ENCODE measurements at regions not wholly inside any gene's neighbourhood (a gene's known extent, or its start where the extent isn't known, plus 50 kb on each side); places are given as distances from the start of the nearest gene placed in this dataset.

DNA sequence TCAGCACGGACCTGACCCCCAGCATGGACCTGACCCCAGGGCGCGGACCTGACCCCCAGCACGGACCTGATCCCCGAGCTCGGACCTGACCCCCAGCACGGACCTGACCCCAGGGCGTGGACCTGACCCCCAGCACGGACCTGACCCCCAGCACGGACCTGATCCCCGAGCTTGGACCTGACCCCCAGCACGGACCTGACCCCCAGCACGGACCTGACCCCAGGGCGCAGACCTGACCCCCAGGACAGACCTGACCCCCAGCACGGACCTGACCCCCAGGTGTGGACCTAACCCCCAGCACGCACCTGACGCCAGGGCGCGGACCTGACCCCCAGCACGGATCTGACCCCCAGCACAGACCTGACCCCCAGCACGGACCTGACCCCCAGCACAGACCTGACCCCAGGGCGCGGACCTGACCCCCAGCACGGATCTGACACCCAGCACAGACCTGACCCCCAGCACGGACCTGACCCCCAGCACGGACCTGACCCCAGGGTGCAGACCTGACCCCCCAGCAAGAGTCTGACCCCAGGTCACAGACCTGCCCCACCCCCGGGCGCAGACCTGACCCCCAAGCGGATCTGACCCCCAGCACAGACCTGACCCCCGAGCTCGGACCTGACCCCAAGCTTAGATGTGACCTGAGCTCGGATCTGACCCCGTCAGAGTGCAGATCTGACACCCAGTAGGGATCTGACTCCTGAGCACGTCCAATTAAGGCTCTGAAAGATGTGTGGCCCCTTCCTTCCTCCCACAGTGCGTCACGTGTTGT, 98.7 kb downstream of the C16orf95 start:
- Mint-ChIP-seq H3K27ac (no peak overlapping the region), H3K4me1 (ENCODE audit: low read depth) (no peaks in the 10 kb centered on the region), H3K27me3 (no peaks in the 10 kb centered on the region), H3K9me3 (no peaks in the 10 kb centered on the region), H3K4me3 (no peak overlapping the region), H3K36me3 (ENCODE audit: low read depth) (no peaks in the 10 kb centered on the region)
- DNase-seq = no peak

DNA sequence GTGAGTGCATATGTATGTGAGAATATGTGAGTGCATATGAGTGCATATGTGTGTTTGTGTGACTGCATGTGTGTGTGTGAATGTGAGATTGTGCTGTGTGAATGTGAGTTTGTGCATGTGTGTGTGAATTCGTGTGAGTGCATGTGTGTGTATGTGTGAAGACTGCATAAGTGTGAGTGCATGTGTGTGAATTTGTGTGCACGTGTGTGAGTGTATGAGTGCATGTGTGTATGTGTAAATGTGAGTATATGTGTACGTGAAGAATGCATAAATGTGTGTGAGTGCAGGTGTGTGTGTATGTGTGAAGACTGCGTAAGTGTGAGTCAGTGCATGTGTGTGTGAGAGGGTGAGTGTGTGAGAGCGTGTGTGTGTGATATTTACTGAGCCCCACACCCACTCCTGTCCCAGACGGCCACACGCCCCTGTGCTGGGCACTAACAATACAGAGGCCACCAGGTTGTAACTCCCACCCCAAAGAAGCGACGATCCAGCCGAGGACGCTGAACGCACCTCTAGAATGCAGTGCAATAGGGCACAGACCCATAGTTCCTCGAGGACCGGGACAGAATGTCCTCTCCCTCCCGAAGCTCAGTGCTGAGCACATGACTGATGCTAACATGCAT, 97.8 kb downstream of the C16orf95 start:
- H3K9me3 Mint-ChIP-seq = no peaks in the 10 kb centered on the region
- no peak overlapping the region for H3K4me3 Mint-ChIP-seq
- H3K36me3 Mint-ChIP-seq (ENCODE audit: low read depth) = no peaks in the 10 kb centered on the region
- H3K27ac Mint-ChIP-seq = no peak overlapping the region
- no peaks in the 10 kb centered on the region for H3K4me1 Mint-ChIP-seq (ENCODE audit: low read depth)
- H3K27me3 Mint-ChIP-seq = no peaks in the 10 kb centered on the region
- no peak for DNase-seq

DNA sequence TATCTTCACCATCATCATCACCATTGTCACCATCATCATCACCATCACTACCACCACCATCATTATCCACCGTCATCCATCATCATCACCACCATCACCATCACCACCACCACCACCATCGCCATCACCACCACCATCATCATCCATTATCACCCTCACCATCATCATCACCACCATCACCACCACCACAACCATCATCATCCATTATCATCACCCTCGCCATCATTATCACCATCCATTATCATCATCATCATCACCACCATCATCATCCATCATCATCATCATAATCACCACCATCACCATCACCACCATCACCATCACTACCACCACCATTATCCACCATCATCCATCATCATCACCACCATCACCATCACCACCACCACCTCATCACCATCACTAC, 95.6 kb downstream of the C16orf95 start:
- Mint-ChIP-seq H3K4me3 (no peak overlapping the region), H3K4me1 (ENCODE audit: low read depth) (no peaks in the 10 kb centered on the region), H3K36me3 (ENCODE audit: low read depth) (no peaks in the 10 kb centered on the region), H3K9me3 (no peaks in the 10 kb centered on the region), H3K27ac (no peak overlapping the region), H3K27me3 (no peaks in the 10 kb centered on the region)
- DNase-seq = no peak

DNA sequence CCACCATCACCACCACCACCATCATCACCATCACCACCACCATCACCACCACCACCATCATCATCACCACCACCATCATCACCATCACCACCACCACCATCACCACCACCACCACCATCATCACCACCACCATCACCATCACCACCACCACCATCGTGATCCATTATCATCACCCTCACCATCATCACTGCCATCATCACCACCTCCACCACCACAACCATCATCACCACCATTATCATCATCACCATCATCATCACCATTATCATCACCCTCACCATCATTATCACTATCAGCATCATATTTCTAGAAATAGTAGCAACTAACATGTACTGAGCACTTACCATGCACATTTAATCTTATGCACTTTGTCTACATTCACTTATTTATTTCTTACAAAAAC, 94.9 kb downstream of the C16orf95 start:
- H3K36me3 Mint-ChIP-seq (ENCODE audit: low read depth) = no peaks in the 10 kb centered on the region
- H3K4me3 Mint-ChIP-seq = no peak overlapping the region
- H3K4me1 Mint-ChIP-seq (ENCODE audit: low read depth) = no peaks in the 10 kb centered on the region
- H3K27ac Mint-ChIP-seq = no peak overlapping the region
- H3K9me3 Mint-ChIP-seq = no peaks in the 10 kb centered on the region
- no peaks in the 10 kb centered on the region for H3K27me3 Mint-ChIP-seq
- no peak for DNase-seq

DNA sequence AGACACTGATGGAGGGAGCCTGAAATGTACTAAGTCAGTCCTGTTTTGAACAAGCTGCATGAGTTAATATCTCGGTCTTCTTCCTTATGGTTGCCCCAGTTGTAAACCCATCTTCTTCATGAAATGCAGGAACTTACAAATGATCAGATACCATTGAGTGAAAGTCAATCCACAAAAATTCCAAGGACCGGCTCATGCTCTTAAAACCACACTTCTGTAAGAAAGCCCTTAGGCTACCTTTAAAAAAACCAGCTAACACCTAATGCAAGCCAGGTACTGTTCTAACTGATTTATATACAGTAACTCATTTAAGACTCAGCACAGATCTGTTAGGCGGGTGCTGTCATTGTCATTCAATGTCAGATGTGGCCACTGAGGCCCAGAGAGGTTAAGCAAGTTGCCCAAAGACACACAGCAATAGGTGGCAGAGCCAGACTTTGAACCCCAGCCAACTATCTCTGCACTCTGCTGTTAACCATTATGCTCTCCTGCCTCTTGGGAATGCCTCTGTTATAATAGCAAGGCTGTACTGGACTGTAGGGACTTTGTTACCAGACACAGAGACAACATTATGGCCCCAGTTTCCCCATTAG, 93.4 kb downstream of the C16orf95 start:
- no peak overlapping the region for H3K4me3 Mint-ChIP-seq
- no peaks in the 10 kb centered on the region for H3K9me3 Mint-ChIP-seq
- H3K27ac Mint-ChIP-seq = no peak overlapping the region
- no peak for DNase-seq
- H3K27me3 Mint-ChIP-seq = no peaks in the 10 kb centered on the region
- no peaks in the 10 kb centered on the region for H3K36me3 Mint-ChIP-seq (ENCODE audit: low read depth)
- no peaks in the 10 kb centered on the region for H3K4me1 Mint-ChIP-seq (ENCODE audit: low read depth)

DNA sequence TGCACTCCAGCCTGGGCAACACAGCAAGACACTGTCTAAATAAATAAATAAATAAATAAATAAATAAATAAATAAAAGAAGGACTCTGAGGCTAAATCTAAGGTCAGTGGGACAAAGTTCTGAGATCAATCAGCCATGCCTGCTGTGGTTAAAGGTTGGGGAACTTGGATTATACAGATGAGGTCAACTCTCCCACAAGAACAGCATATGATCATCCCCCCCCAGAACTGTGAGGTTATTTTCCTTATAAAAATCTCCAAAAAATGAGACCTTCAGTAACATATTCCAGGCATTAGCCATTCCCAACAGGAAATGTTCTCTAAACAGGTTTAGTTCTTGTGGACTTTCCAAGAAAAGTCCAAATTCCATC, 90.3 kb downstream of the C16orf95 start:
- no peaks in the 10 kb centered on the region for H3K36me3 Mint-ChIP-seq (ENCODE audit: low read depth)
- H3K4me1 Mint-ChIP-seq (ENCODE audit: low read depth) = no peaks in the 10 kb centered on the region
- H3K27me3 Mint-ChIP-seq = no peaks in the 10 kb centered on the region
- H3K27ac Mint-ChIP-seq = no peak overlapping the region
- DNase-seq = no peak
- H3K9me3 Mint-ChIP-seq = no peaks in the 10 kb centered on the region
- no peak overlapping the region for H3K4me3 Mint-ChIP-seq

DNA sequence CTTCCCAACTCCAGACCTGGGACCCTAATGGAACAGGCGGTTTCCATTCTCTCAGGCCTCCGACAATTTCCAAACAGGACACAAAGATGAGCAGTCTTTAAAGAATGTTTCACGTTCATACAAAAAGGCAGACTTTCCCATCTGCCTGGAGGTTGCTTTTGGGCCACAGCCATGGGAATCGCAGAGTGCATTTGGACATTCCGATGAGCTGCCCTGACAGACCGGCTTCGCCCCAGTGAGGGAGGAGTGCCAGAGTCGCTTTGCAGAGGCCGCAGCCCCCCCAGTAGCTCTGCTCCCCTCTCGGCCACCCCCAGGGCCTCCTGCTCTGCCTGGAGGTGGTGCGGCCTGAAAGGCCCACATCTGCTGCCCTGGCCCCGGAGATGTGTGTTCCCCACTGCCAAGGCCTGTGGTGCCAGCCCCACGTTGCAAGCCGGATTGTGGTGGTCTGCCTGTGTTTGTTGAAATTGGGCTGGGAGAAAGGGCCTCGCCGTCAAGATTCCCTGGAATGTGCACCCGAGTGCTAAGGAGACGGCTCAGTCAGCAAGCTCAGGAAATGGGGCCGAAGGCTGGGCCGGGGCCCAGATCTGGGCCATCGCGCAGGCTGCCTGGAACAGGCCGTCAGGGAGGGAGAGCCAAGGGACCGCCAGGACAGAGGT, 89.8 kb downstream of the C16orf95 start:
- no peak overlapping the region for H3K4me3 Mint-ChIP-seq
- no peaks in the 10 kb centered on the region for H3K27me3 Mint-ChIP-seq
- H3K27ac Mint-ChIP-seq = no peak overlapping the region
- H3K9me3 Mint-ChIP-seq = no peaks in the 10 kb centered on the region
- DNase-seq = no peak
- no peaks in the 10 kb centered on the region for H3K36me3 Mint-ChIP-seq (ENCODE audit: low read depth)
- H3K4me1 Mint-ChIP-seq (ENCODE audit: low read depth) = no peaks in the 10 kb centered on the region

DNA sequence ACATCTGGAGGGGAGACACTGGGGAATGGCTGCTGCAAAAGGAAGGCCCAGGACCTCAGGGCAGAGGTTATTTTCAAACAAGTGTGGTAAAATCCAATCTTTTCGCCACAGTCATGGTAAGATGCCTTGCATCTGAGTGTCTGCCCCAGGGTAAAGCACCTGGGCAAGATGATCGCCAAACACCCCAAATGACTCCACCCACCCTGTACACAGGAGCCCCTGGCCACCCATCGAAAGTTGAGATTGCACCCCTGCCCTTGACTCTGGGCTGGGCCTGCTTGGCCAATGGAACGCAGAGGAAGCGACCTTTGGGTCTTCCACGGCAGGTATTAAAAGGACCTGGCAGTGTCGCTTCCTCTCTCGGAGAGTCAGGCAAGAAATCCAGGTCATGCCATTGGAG, 88.8 kb downstream of the C16orf95 start:
- Mint-ChIP-seq H3K27me3 (no peaks in the 10 kb centered on the region), H3K9me3 (no peaks in the 10 kb centered on the region), H3K36me3 (ENCODE audit: low read depth) (no peaks in the 10 kb centered on the region), H3K4me3 (no peak overlapping the region), H3K4me1 (ENCODE audit: low read depth) (no peaks in the 10 kb centered on the region), H3K27ac (no peak overlapping the region)
- no peak for DNase-seq

DNA sequence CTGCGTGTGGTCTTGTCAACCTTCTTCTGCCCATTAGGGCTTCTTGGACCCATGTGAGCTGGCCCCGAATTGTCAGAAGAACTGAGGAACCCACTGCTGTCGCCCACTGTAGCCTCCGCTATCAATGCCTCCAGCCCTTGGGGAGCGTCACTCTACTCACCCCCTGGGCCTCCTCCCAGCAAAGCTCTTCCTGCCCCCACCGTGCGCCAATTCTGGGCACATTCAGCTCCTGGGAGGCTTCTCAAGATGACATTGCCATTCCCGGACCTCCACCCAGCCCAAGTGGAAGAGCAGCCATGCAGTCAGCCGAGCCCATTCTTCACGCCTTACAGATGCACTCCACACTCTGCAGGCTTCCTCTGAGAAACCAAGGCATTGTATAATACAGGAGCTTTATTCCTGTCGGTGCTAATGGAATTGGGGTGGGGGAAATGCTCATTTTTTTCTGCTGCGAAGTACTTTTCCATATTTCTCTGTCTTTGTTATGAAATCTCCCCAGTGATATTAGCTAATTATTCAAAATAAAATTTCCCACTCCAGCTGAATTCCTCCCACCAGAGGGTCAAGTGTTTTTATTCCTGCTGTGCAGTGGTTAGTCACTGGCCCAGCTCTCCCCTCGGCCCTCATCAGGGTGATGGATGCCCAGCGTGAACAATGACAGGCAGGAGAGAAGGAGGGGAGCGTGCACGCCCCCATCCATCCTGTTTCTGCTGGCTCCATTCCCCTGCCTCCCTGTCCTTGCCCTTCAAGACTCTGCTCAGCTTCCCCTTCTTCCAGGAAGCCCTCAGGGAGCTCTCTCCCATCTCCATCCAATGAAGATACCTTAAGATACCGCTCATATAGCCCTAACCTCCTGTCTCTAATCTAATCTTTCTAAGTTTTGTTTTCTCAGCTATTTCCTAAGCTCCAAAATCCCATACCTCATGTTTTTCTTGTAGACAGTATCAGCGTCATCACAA, 87.7 kb downstream of the C16orf95 start:
- Mint-ChIP-seq H3K27ac (no peak overlapping the region), H3K27me3 (peaks cover 4% of the 10 kb centered on the region), H3K4me1 (ENCODE audit: low read depth) (no peaks in the 10 kb centered on the region), H3K4me3 (no peak overlapping the region), H3K9me3 (no peaks in the 10 kb centered on the region), H3K36me3 (ENCODE audit: low read depth) (no peaks in the 10 kb centered on the region)
- DNase-seq = no peak

DNA sequence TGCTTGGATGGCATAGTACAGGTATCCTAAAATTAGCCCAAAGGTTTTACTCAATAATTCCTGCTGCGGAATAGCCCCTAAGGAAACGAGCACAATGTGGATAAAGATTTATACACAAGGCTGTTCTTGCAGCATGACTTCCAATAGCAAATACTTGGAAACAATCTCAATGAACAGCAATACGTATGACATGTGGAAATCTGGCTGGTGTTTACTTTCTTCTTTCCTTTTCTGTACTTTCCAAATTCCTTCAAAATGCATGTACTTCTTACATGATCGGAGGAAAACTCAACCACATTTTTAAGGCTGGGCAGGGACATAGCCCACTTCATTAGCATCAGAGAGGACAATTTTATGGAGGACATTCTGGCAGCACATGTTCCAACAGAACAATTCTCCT, 86.6 kb downstream of the C16orf95 start:
- no peak overlapping the region for H3K4me3 Mint-ChIP-seq
- H3K9me3 Mint-ChIP-seq = no peaks in the 10 kb centered on the region
- no peak for DNase-seq
- H3K4me1 Mint-ChIP-seq (ENCODE audit: low read depth) = no peaks in the 10 kb centered on the region
- peaks cover 11% of the 10 kb centered on the region for H3K27me3 Mint-ChIP-seq
- H3K36me3 Mint-ChIP-seq (ENCODE audit: low read depth) = no peaks in the 10 kb centered on the region
- H3K27ac Mint-ChIP-seq = no peak overlapping the region

DNA sequence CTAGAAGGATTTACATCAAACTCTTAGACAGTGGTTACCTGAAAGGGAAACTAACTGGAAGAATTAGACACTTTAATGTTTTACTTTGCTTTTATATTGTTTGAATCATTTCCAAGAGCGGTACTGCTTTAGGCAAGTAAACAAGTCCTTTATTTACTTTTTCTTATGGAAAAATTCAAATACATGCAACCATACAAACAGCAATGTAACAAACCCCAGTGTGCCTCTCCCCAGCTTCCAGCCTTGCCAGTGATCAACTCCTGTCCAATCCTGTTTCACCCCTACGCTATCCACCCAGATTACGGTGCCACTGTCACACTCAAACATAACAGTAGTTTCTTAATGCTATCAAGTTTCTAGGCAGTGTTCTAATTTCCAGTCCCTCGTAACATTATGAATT, 85.9 kb downstream of the C16orf95 start:
- DNase-seq = no peak
- peaks cover 7% of the 10 kb centered on the region for H3K4me1 Mint-ChIP-seq (ENCODE audit: low read depth)
- peaks cover 17% of the 10 kb centered on the region for H3K27me3 Mint-ChIP-seq
- H3K36me3 Mint-ChIP-seq (ENCODE audit: low read depth) = no peaks in the 10 kb centered on the region
- no peak overlapping the region for H3K27ac Mint-ChIP-seq
- no peak overlapping the region for H3K4me3 Mint-ChIP-seq
- no peaks in the 10 kb centered on the region for H3K9me3 Mint-ChIP-seq

DNA sequence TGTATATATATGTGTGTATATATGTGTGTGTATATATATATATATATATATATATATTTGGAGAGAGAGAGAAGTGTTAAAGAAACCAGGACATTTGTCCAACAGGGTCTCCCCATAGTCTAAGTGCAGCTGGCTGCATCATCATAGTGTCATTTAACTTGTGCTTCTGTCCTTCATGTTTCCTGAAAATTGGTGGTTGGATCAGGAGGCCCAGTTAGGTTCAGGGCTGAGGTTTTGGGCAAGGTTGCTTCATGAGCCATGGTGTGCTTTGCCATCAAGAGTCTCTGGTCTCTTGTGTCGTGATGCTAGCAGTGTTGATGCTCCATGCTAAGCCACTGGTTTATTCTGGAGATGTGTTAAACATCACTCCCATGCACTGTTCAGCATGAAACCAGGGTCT, 85.3 kb downstream of the C16orf95 start:
- no peak overlapping the region for H3K27ac Mint-ChIP-seq
- DNase-seq = no peak
- no peaks in the 10 kb centered on the region for H3K36me3 Mint-ChIP-seq (ENCODE audit: low read depth)
- no peaks in the 10 kb centered on the region for H3K9me3 Mint-ChIP-seq
- peaks cover 23% of the 10 kb centered on the region for H3K27me3 Mint-ChIP-seq
- no peak overlapping the region for H3K4me3 Mint-ChIP-seq
- peaks cover 11% of the 10 kb centered on the region for H3K4me1 Mint-ChIP-seq (ENCODE audit: low read depth)

DNA sequence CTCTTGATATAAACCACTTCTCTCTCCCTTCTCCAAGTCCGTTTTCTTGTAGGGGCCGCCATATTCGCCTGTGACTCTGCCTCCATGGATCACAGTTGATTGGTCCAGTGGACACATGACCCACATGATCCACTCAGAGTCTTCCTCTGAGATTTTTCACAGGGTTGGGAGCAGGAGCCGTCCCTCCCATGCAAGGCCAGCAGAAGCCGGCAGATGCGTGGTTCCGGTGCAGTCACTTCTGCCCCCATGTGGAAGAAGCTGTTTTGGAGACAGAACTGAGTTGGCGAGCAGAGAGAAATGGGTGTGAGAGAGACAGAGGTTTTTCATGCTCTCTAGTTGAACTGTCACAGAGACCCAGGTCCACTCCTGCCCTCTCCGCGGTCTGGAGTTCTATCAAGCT, 83.3 kb downstream of the C16orf95 start:
- DNase-seq = no peak
- Mint-ChIP-seq H3K4me3 (no peak overlapping the region), H3K36me3 (ENCODE audit: low read depth) (no peaks in the 10 kb centered on the region), H3K27ac (no peak overlapping the region), H3K9me3 (no peaks in the 10 kb centered on the region), H3K27me3 (peaks cover 32% of the 10 kb centered on the region), H3K4me1 (ENCODE audit: low read depth) (peaks cover 11% of the 10 kb centered on the region)

DNA sequence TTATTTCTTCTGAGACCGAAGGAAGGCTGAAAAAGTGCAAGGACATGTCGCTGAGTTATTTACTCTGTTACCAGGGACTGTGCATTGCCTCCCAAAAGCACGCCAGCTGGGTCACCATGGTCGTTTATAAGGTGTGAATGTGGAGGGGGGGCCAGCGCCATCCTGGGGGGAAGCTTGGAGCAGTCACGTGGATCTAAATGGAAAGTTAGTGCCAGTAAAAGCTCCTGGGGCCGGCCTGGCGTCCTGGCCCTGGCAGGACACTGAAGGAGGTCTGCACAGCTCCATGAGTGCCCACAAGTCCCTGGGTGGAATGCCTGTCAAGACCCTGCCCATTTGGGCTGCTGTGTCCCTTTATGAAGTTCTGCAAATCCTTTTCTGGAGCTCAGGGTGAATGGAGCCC, 82.6 kb downstream of the C16orf95 start:
- Mint-ChIP-seq H3K36me3 (ENCODE audit: low read depth) (no peaks in the 10 kb centered on the region), H3K4me1 (ENCODE audit: low read depth) (peaks cover 11% of the 10 kb centered on the region), H3K27me3 (peaks cover 32% of the 10 kb centered on the region), H3K27ac (no peak overlapping the region), H3K9me3 (no peaks in the 10 kb centered on the region), H3K4me3 (no peak overlapping the region)
- DNase-seq = no peak
